ENCODE measurements at regions not wholly inside any gene's neighbourhood (a gene's known extent, or its start where the extent isn't known, plus 50 kb on each side); places are given as distances from the start of the nearest gene placed in this dataset.
"Not testable (repeated sequence)": the region's sequence is repeated elsewhere in the genome, so short reads cannot be mapped to it uniquely, and the experiment has no call there.

DNA sequence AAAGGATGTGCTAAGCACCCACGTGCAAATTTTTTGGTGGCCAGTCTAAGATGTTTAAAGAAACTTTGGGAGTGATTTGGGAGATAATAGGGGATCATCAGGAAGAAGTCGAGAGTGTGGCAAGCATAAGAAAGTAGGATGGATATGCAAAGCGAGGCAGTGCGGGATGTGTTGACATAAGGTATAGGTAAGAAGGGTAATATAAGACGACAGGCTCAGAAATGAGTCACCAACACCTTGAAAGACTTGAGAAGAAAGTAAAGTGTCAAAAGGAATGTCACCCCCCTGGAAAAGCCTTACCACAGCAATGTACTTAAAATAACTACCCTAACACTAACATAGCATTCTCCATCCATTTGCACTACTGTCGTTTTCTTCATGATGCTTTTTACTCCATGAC, 69.8 kb upstream of the BMP2K start:
- Mint-ChIP-seq H3K4me1 (no peaks in the 10 kb centered on the region), H3K27ac (no peak overlapping the region), H3K9me3 (peaks cover 12% of the 10 kb centered on the region), H3K27me3 (ENCODE audit: low read depth) (peaks cover 3% of the 10 kb centered on the region), H3K4me3 (no peak overlapping the region), H3K36me3 (ENCODE audit: low read depth) (no peaks in the 10 kb centered on the region)
- TF ChIP-seq, protein P1, sequence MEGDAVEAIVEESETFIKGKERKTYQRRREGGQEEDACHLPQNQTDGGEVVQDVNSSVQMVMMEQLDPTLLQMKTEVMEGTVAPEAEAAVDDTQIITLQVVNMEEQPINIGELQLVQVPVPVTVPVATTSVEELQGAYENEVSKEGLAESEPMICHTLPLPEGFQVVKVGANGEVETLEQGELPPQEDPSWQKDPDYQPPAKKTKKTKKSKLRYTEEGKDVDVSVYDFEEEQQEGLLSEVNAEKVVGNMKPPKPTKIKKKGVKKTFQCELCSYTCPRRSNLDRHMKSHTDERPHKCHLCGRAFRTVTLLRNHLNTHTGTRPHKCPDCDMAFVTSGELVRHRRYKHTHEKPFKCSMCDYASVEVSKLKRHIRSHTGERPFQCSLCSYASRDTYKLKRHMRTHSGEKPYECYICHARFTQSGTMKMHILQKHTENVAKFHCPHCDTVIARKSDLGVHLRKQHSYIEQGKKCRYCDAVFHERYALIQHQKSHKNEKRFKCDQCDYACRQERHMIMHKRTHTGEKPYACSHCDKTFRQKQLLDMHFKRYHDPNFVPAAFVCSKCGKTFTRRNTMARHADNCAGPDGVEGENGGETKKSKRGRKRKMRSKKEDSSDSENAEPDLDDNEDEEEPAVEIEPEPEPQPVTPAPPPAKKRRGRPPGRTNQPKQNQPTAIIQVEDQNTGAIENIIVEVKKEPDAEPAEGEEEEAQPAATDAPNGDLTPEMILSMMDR (IDR thresholded peaks at IDR 0.05; ENCODE audit: unreplicated experiment in 3 of 3) = no peak

DNA sequence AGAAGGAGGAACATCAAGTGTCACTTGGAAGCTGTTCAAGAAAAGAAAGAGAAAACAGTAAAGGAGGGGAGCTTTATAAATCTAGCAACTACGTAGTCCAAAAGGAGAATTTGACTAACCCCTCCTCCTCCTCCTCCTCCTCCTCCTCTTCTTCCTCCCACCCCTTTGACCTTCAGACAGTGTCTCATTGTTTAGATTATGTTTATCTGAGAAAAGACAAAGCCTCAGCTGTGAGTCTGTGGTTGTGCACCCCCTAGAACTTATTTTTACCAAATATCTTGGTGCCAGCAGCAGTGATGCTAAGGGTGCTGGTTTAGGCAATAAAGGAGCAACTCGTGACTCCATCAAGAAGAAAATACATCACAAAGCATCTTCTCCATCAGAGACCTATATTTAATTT, 68.9 kb upstream of the BMP2K start:
- no peaks in the 10 kb centered on the region for H3K4me1 Mint-ChIP-seq
- H3K4me3 Mint-ChIP-seq = no peak overlapping the region
- H3K36me3 Mint-ChIP-seq (ENCODE audit: low read depth) = no peaks in the 10 kb centered on the region
- peaks cover under 1% of the 10 kb centered on the region for H3K27me3 Mint-ChIP-seq (ENCODE audit: low read depth)
- TF ChIP-seq, protein P1 (IDR thresholded peaks at IDR 0.05; ENCODE audit: unreplicated experiment in 3 of 3) = no peak
- peaks cover 11% of the 10 kb centered on the region for H3K9me3 Mint-ChIP-seq
- no peak overlapping the region for H3K27ac Mint-ChIP-seq

DNA sequence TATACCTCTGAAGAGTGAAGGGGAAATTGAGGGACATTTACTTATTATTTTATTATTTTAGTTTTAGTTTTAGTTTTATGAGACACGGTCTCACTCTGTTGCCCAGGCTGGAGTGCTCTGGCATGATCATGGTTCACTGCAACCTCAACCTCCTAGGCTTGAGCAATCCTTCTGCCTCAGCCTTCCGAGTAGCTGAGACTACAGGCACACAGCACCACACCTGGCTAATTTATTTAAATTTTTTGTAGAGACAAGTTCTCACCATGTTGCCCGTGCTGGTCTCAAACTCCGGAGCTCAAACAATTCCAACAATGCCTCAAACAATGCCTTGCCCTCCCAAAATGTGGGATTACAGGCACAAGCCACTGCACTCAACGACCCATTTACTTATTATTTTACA, 68.4 kb upstream of the BMP2K start:
- no peaks in the 10 kb centered on the region for H3K27me3 Mint-ChIP-seq (ENCODE audit: low read depth)

DNA sequence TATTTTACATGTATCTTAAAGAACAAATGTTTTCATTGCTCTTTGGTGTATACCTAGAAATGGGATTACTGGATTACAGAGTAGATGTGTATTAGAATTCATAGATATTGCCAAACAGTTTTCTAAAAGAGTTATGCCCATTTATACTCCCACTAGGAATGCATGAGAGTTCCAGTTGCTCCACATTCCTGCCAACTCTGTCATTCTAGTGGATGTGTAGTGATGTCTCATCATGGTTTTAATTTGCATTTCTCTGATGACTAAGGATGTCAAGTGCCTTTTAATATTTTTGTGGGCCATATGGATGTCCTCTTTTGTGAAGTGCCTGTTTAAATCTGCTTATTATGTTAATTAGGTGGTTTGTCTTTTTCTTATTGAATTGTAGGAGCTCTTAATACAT, 65.6 kb upstream of the BMP2K start:
- no peaks in the 10 kb centered on the region for H3K36me3 Mint-ChIP-seq (ENCODE audit: low read depth)
- no peaks in the 10 kb centered on the region for H3K4me1 Mint-ChIP-seq
- no peak overlapping the region for H3K4me3 Mint-ChIP-seq
- H3K27ac Mint-ChIP-seq = no peak overlapping the region
- H3K27me3 Mint-ChIP-seq (ENCODE audit: low read depth) = no peaks in the 10 kb centered on the region
- TF ChIP-seq, protein P1 (IDR thresholded peaks at IDR 0.05; ENCODE audit: unreplicated experiment in 3 of 3) = no peak
- H3K9me3 Mint-ChIP-seq = peaks cover 2% of the 10 kb centered on the region

More for the DNA sequence above, 68.4 kb upstream of the BMP2K start:
- H3K9me3 Mint-ChIP-seq = peaks cover 6% of the 10 kb centered on the region
- TF ChIP-seq, protein P1 (IDR thresholded peaks at IDR 0.05; ENCODE audit: unreplicated experiment in 3 of 3) = no peak
- no peaks in the 10 kb centered on the region for H3K36me3 Mint-ChIP-seq (ENCODE audit: low read depth)
- H3K27ac Mint-ChIP-seq = no peak overlapping the region
- no peaks in the 10 kb centered on the region for H3K4me1 Mint-ChIP-seq
- H3K4me3 Mint-ChIP-seq = no peak overlapping the region

DNA sequence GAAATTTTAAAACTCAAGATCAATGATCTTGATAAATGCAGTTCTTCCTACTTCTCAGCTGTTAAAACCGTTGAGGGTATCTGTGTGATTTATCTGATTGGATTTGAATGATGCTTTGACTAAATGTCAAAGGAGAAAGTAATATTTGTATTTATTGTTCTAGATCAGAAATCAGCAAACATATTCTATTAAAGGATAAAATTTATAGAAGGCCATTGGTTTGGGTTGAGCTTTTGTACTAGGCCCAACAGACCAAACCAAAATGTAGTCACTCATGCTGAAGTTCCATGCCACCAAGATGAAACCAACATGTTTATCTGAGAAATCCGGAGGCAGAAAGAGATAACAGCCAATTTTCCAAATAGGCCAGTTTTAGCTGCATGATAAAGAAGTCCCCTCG, 64.5 kb upstream of the BMP2K start:
- TF ChIP-seq, protein P1 (IDR thresholded peaks at IDR 0.05; ENCODE audit: unreplicated experiment in 3 of 3) = no peak
- peaks cover 2% of the 10 kb centered on the region for H3K9me3 Mint-ChIP-seq
- H3K4me1 Mint-ChIP-seq = no peaks in the 10 kb centered on the region
- no peak overlapping the region for H3K4me3 Mint-ChIP-seq
- no peak overlapping the region for H3K27ac Mint-ChIP-seq
- no peaks in the 10 kb centered on the region for H3K36me3 Mint-ChIP-seq (ENCODE audit: low read depth)
- no peaks in the 10 kb centered on the region for H3K27me3 Mint-ChIP-seq (ENCODE audit: low read depth)

DNA sequence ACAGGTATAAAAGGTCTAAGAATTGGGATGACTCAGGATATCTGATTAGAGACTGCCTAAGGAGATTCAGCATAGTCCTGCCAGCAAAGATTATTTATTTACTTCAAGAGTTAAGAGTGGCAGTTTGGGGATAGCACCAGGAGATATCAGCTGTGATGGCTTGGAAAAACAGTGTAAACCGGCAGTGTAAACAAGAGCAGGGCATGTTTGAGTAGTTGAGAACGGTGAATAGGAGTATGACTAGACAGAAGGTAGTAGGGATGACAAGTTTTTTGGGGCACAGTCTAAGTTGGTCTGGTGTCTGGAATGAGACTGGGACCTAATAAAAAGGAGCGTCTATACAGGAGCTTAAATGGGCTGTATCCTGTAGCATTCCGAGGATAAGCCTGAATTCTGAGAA, 61.6 kb upstream of the BMP2K start:
- H3K27ac Mint-ChIP-seq; H3K9me3 Mint-ChIP-seq; H3K36me3 Mint-ChIP-seq (ENCODE audit: low read depth); H3K4me3 Mint-ChIP-seq; H3K4me1 Mint-ChIP-seq; H3K27me3 Mint-ChIP-seq (ENCODE audit: low read depth): not testable (repeated sequence)

DNA sequence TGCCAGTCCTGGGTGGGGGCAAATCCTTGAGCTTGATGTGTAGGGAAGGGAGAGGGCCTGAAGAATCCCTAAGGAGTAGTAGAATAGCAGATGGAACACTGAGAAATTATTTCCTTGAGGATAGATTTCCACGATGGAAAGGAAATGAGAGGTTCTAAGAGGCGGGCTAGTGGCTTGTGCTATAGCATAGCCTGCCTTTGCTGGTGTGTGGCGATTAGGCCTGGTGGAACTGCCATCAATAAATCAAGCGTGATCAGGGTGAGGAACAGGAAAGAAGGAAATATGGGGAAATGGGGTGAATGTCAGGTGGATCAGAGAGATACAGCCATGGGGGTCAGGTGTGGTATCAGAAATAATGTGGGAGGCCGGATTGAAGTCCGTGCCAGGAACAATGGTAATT, 60.8 kb upstream of the BMP2K start:
- not testable (repeated sequence) for H3K27me3 Mint-ChIP-seq (ENCODE audit: low read depth); H3K4me3 Mint-ChIP-seq; H3K27ac Mint-ChIP-seq; H3K36me3 Mint-ChIP-seq (ENCODE audit: low read depth); H3K9me3 Mint-ChIP-seq; H3K4me1 Mint-ChIP-seq

DNA sequence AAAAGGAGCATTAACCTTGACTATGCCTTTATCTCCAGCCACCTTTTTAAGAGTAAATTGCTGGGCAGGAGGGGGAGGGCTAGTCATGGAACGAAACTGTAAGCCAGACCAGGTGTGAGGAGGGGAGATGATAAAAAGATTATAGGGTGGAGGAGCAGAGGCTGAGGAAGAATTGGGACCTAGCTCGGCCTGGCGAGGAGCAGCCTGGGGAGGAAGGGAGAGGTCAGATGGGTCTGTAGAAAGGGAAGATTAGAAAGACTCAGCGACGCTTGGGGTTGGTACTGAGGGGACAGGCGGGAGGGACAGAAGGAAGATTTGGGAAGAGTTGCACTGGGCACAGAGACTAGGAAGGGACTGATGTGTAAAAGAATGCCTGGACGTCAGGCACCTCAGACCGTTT, 58.4 kb upstream of the BMP2K start:
- H3K4me1 Mint-ChIP-seq; H3K27me3 Mint-ChIP-seq (ENCODE audit: low read depth); H3K27ac Mint-ChIP-seq; H3K9me3 Mint-ChIP-seq; H3K36me3 Mint-ChIP-seq (ENCODE audit: low read depth); H3K4me3 Mint-ChIP-seq: not testable (repeated sequence)
